M059J (cell line): ENCODE measurements at regions not wholly inside any gene's neighbourhood (a gene's known extent, or its start where the extent isn't known, plus 50 kb on each side); places are given as distances from the start of the nearest gene placed in this dataset.
"Not testable (repeated sequence)": the region's sequence is repeated elsewhere in the genome, so short reads cannot be mapped to it uniquely, and the experiment has no call there.

ENCODE experiments used
- DNase-seq: peaks from one replicate; pipeline ENCODE4 v3.0.0-alpha.2; 2012; ENCODE audit warnings: low read depth

DNA sequence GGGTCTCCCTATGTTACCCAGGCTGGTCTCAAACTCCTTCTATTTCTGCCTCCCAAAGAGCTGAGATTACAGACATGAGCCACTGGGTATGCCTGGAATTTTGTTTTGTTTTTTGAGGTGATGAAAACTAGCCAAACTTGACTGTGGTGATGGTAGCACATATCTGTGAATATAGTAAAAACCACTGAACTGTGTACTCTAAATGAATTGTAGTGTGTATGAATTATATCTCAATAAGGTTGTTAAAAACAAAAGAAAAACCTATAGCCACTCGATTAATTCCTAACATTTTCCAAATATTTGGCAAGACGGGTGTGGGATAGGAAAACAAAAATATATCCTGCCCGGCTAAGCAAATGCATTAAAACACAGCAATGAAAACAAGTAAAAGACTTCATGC is 1302.3 kb upstream of the CHAC2 start:
- no peak for DNase-seq

DNA sequence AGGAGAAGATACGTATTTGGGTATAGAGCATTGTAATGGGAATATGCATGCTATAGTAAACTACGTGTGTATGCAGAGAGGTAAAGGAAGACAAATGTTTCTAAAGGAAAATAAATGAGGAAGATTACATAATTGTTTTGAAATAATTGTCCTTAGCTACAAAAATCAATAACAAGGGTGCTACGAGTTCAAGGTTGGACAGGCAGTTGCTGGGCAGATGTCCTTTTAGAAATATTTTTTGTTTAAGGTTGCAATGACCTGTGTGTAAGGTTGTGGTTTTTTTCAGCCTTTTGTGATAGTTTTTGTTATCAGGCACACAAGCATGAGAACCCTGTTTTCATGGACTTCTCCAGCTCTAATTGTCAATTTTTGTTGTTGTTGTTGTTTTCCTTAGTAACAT is 1304.1 kb upstream of the CHAC2 start:
- no peak for DNase-seq

DNA sequence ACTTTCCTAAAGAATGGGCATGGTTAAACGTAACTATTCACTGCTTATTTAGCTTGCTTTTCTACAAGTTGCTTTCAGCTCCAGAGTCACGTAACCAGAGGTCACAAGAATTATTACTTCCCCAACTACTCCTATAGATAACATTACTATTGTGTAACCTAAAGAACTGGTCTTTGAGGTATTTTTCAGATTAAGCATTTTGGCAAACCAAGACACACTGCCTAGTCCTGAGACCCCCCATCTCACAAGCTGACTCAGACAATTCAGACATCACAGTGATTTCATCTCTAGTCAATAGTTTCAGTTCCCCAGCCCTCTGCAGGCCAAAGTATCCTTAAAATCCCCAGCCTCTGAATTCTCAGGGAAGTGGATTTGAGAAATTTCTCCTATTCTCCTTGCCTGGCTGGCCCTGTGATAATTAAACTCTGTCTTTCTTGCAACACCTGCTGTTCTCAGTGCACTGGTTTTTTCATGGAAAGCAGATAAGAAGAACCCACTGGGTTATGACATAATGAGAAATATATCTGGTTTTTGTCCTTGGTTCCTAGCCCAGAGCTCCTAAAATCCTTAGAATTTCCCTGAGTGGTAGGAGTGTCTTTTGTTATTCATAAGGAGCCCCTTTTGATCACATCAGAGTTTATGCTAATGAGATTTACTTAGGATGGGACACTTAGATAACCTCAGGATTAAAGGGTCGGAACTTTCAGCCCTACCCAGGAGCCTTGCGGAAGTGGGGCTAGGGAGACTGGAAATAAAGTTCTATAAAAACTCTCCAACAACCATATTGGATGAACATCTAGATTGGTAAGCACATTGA is 1310.8 kb upstream of the CHAC2 start:
- DNase-seq: no peak

DNA sequence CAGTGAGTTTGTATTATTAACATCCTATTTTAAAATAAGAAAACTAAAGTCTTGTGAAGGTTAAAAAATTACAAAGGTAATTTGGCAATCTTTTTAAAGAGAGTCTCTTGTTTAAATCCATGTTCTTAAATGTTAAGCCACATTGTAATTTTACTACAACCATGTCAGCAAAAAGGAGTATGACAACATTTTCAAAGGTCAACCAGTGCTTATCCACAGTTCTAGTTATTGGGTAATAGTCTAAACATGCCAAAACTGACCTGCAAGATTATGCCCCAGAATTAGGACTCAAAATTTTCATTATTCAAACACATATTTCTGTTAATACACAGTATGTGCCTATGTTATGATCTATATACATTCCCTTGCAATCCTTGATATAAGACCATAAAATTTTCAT is 1312.6 kb upstream of the CHAC2 start:
- no peak for DNase-seq

DNA sequence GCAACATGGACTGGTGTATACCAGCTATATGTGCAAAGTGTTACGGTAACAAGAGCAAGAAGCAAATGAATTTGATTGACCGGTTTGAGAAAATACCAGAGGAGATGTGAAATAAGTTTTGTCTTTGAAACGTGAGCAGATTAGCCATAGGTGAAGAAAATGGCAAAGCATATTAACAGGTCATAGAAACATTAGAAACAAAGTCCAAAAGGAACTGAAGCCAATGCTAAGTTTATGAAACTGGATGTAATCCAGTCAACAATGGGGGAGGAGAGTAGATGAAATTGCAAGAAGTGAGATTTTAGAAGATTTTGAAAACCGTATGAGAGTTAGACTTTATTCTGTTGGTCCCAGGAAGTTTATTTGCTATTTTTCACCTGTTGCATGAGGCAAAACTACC is 1315.4 kb upstream of the CHAC2 start:
- no peak for DNase-seq

DNA sequence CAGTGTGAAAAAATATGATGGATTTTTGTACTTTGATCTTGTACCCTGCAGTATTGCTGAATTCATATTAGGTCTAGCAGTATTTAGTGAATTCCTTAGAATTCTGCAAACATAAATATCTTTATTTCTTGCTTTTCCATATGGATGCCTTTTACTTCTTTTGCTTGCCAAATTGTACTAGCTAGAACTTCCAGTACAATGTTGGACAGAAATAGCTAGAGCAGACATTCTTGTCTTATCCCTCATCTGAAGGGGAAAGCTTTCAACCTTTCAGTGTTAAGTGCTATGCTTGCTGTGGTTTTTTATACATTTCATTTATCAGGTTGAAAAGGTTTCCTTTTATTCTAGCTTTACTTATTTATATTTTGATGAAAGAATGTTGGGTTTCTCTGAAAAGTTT is 1321.9 kb upstream of the CHAC2 start:
- DNase-seq: no peak

DNA sequence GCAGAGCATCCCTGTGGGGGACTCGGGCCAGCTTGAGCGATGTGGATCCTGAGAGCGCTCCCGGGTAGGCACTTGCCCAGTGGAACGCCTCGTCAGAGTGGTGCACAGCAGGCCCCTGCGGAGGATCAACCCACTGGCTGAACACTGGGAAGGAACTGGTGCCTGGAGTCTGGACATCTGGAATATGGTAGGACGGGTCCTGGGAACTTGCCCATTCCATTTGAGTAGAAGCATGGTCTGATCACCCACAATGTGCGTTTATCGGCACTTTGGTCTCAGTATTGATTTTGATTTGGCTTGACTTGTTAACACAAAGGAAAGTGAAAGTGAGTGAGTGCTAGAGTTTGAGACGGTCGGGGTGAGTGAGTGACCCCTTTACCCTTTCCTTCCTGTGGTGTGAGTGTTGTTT is 1336.2 kb upstream of the CHAC2 start:
- DNase-seq: no peak

DNA sequence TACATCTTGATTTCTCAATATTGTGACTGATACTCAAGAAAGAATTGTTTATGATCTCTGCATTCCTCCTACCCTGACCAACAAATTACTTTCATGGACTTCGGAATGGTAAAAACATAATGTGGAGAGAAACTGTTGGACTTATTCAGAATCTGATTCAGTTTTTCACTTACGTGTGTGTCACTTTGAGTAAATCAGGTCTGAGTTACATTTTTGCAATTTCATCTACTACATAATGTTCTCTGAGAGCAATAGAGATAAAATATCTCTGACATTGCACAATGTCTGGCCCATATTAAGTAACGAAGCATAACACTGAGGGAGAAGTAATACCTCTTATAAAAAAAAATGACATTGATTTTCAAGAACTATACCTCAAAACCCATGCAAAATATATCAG is 1337.9 kb upstream of the CHAC2 start:
- no peak for DNase-seq

DNA sequence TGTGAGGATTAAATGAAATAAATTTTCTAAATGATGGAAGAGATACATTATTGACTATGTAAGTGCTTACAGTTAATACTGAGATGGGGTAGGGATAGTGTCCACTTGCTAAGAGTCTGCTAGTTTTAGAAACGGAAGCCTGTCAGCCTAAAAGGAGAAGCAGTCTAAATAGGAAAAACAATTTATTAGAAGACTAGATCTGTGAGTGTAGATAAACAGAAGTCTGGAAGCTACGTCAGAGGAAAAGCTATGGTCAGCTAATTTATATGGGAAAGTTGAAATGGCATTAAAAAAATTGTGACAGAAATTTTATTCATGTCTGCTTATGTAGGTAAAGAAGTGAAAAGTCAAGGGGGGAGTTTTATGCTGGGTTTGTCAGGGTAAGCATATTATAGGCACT is 1338.4 kb upstream of the CHAC2 start:
- no peak for DNase-seq

DNA sequence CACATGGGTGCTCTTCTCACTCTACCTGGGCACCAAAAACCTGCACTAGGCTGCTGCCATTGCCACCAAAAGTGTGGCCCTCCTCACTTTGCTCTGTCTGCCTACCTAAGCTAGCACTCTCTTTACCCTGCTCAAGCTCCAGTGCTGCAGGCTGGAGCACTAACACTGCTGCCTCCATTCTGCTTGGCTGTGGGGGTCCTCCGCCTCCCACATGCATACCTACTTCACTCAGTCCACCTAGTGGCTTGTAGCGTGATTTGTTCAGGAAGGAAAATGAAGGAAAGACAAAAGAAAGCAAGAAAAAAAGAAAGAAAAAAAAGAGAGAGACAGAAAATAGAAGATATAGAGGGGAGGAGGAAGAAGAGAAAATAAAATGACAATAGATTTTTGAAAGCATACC is 1339.4 kb upstream of the CHAC2 start:
- no peak for DNase-seq

DNA sequence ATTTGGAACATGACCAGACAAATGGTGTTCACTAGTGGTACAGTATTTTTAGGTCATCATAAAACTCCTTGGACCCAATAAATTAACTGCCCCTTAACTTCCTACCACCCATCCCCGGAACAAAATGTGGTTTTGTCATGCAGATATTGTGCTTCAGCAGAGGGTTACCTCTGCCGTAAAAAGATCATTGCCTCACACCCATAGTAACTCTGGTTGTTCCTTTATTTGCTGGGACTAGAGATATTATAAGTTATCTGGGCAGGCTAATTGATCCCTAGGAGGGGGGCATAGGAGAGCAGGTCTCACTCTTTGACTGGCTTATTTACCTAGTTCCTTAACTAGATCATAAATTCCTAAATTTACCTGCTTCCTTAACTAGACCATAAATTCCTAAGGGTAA is 1343.9 kb upstream of the CHAC2 start:
- no peak for DNase-seq

DNA sequence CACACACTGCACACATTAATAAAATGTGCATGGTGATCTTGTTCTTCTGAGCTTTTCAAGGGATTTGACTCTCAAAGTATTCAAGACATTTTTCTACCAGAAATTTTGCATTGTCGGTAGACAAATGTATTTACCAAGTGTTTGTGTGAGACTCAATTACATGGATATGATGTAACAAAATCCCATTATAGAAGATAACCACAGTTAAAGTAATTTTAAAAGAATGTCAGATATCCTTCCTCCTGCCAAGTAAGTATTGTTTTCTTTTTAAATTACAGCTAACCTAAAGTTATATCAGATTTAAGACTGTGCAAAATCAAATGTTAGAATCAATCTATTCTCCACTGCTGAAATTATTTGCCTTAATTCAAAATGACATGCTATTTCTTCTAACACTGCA is 1344.5 kb upstream of the CHAC2 start:
- no peak for DNase-seq

DNA sequence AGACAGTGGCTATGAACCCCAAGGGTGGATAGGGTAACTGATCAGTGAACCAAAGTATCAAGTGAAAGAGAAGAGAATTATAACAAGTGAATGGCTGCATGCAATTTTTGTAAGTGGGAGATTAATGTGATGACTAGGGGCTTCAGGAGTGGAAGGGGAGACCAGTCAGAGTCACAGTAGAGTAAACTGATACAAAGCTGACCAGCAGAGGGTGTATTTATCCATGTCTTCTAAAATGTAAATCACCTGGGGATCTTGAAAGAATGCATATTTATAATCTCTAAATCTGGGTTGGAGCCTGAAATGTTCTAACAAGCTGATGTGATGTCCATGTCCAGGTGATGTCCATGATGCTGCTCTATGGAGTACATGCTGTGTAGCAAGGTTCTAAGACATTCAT is 1351.3 kb upstream of the CHAC2 start:
- no peak for DNase-seq

DNA sequence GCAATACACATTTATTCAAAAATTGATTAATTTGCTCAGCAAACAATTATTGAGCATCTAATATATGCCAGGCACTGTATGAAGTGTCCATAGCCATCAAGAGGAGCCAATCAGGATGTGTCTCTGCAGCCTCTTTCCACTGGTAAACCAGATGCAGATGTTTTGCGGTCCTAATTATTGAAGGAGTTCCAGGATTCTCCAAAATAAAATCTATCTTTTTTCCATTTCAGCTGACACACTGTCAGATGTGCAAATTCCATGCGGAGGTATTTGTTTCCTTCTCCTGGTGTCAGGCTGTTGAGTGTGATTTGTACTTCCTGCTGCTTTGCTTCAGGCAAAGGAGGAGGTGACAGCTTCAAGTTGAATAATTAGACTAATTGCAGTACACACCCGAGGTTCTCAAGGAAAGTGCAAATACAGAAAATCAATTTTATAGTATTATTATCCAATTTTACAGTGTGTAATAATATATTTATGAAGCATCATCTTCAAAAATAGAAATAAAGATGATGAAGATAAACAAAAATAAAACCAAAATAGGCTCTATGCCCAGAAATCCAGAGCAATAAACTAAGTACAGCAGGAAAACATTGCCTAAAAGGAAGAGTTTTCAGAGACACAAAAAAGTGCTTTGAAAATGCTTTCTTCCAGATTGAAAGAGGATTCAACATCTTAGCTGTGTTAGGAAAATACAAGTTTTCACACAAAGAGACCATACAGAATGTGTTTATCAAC is 1352.9 kb upstream of the CHAC2 start:
- DNase-seq: no peak

DNA sequence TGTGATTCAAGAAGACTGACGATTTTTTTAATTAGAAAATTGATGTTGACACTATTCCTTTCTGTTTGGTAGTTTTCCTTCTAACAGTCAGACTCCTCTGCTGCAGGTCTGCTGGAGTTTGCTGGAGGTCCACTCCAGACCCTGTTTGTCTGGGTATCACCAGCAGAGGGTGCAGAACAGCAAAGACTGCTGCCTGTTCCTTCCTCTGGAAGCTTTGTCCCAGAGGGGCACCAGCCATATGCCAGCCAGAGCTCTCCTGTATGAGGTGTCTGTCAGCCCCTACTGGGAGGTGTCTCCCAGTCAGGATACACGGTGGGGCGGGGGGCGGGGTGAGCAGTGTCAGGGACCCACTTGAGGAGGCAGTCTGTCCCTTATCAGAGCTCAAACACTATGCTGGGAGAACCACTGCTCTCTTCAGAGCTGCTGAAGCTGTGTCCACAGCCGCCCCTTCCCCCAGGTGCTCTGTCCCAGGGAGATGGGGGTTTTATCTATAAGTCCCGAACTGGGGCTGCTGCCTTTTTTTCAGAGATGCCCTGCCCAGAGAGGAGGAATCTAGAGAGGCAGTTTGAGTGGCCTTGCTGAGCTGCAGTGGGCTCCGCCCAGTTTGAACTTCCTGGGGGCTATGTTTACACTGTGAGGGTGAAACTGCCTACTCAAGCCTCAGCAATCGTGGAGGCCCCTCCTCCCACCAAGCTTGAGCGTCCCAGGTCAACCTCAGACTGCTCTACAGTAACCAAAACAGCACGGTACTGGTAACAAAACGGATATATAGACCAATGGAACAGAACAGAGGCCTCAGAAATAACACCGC is 1358.1 kb upstream of the CHAC2 start:
- not testable (repeated sequence) for DNase-seq

DNA sequence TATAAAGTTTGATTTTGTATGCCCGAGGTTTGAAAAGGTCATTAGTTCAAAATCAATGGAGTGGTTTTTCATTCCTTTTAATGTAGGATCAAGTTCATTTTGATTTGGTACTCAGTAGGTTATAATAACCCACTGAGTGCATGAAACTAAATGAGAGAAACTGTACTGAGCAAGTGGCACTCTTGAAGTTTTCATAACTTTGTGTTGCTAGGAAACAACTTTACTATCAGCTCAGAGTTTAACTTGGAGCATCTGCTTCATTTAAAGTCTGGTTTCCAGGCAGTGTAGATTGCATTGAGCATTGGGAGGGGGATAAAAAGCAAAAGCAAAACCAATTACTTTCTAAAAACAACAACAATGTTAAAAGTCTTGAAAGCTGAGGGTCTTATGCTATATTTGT is 1361.6 kb upstream of the CHAC2 start:
- no peak for DNase-seq

DNA sequence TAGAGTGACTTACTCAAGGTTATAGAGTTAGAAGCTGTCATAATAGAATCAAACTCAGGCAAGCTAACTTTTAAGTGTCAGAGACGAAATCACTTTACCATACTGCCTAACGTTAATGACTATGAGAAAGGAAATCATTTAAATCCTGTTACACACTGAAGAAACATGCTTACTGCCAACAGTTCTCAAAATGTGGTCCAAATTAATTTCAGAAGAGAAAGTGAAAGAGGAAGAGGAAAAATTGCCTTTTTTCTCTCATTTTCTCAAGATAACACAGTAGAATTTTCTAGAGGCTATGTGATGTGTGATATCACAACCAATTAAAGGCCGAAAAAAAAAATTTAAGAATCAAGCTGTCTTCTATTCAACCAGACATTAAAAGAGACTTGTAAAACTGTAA is 1362.7 kb upstream of the CHAC2 start:
- DNase-seq: no peak

DNA sequence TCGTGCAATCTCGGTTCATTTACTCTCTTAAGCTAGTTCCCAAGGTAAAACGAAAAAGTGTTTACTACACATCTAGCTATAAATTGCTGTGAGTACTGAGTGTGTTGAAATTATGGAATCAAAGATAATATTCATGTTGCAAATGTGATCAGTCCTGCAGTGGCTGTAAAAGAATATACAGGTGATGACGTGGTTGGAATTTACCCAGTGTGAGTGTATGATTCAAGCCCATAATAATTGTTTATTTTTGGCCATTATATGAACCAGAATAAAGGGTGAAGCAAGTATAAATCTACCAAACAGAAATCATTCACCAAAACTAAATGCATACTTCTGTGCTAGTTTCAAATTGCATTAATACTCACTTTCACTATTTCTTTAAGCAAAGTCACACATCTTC is 1363.6 kb upstream of the CHAC2 start:
- no peak for DNase-seq

DNA sequence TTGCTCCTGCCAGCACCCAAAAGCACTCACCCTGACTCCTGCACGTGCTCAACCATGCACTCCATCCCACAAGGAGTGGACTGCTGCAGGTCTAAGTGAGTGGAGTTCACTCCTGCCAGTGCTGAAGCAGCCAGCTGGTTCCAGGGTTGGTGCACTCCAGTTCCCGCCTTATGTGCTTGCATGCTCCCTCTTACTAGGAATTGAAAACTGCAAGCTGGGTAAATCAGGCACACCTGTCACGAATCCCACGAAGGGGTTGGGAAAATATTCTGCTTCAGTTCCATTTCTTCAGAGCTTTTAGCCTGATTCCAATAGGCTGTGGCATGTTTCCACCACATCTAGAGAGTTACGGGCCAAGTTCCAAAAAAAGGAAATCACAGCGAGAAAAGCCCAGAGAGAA is 1365.5 kb upstream of the CHAC2 start:
- no peak for DNase-seq

DNA sequence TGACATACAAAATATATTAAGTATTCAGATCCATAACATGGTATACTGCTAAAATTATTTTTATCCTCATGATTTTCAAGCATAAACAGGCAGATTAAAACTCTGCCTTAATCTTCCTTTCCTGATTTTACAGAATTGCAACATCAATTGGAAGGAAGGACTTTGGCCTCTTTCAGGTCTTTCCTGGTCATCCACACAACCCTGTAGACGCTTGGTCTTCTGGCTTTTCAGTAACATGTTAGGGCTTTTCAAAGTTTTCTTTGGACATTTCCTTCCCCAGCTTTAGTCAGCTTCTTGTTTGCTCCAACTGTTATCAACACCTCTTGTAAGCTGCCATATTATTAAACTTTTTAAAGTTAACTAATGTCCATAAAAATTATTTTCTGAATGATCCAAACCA is 1364.9 kb upstream of the NRXN1 start:
- DNase-seq: no peak

DNA sequence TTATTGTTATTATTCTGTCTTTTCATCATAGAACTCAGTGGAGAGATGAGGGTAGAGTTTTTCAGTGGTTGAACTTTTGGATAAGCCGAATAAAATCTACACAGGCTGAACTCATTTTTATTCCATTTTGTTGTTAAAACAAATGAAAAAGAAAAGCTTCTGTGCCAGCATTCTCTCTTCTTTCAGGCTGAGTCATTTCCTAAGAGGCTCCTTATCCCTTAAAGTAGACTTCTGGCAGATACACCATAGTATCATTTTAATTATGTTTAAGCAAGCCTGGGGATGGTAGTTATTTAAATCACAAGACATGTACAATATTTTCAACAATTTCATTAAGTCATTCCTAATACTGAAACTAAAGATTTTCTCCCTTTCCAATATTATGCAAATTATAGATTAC is 1364.0 kb upstream of the NRXN1 start:
- DNase-seq: no peak

DNA sequence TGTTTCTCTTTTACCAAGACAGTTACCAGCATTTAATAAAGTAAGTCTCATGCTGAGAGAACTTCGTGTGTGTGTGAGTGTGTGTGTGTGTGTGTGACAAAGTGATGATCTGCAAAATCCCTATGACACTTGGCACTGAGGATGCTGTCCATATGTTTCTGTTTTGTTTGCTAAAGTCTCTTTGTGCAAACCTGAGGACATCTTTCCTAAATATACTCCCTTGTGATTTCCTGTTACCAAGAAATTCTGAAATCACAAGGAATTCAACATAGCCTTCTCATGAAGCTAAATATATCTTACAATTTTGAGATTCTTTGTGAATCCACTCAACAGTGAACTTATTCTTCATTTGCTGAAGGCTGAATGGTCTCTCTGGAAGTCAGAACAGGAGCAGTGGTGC is 1359.7 kb upstream of the NRXN1 start:
- DNase-seq: no peak

DNA sequence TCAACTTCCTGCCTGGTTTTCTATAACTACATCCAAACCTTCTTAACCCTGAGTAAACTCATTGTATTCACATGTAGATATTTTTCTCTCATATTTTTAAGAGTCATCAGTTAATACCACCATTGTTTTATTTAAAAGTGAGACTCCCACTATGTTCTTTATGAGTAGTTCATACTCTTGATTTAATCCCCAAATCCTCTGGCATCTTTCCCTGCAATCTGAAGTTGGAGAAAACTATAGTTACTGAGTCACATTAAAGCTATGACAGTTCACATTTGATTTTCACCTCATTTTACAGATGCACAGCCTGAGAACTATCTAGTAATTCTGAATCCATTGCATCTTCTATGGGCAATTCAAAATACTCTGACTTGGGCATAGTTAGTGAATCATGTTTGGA is 1358.7 kb upstream of the NRXN1 start:
- no peak for DNase-seq
